ENCODE measurements at regions not wholly inside any gene's neighbourhood (a gene's known extent, or its start where the extent isn't known, plus 50 kb on each side); places are given as distances from the start of the nearest gene placed in this dataset.

- no peak for TF ChIP-seq CTCF (IDR thresholded peaks at IDR 0.05)
- no peak for TF ChIP-seq POLR2A (IDR thresholded peaks at IDR 0.05)
Observed at GRCh38 chr2:149827585-149828126, 240.1 kb upstream of the MMADHC start.

Measured in esophagus squamous epithelium (tissue), 4 donors.